HG03135 (cell line): ENCODE measurements at regions not wholly inside any gene's neighbourhood (a gene's known extent, or its start where the extent isn't known, plus 50 kb on each side); places are given as distances from the start of the nearest gene placed in this dataset.
A peak's percentile ranks its signal among the peaks of the same experiment; 100 is the strongest.

Experiments used
- ATAC-seq: cut with Tn5 transposase; IDR thresholded peaks from one replicate; pipeline ENCODE4 v1.9.1; 2021; ENCODE audit warnings: mild to moderate bottlenecking, moderate library complexity; ENCODE audit not compliant: unreplicated experiment

- ATAC-seq = no peak
Measured at GRCh38 chr2:129334696-129335410, 644.6 kb upstream of the RAB6C start.

- ATAC-seq = no peak
Measured at GRCh38 chr2:129336276-129336675, 643.2 kb upstream of the RAB6C start.

DNA sequence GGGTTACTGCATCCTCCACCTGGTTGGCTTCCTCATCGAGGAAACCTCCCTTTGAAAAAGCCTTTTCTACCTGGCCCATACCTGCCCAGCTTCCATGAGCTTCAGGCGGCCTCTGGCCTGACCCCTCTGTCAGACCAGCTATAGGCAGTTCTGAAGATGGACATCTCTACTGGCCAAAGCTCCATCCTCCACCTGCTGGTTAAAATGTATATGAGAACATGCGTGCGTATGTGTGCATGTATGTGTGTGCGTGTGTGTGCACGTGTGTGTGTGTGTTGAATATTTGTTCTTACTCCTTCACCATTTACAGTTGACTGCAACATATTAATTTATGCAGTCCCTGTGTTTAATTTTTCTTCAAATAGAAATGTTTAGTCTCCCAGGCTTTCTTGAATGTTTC lies 642.4 kb upstream of the RAB6C start:
- no peak for ATAC-seq

DNA sequence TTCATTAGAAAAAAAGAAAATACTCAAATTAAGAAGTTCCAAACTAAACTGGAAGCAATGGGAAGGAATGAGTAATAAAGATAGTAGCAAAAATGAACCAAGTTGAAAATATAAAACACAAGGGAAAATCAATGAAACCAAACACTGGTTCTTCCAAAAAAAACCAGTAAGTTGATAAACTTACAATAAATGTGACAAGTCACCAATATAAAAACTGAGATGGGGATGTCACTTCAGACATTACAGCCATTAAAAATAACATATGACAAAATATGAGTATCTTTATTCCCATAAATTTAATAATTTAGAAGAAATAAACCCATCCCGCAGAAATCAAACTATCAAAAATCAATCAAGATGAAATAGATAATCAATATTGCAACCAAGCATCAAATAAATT lies 633.9 kb upstream of the RAB6C start:
- ATAC-seq = no peak

DNA sequence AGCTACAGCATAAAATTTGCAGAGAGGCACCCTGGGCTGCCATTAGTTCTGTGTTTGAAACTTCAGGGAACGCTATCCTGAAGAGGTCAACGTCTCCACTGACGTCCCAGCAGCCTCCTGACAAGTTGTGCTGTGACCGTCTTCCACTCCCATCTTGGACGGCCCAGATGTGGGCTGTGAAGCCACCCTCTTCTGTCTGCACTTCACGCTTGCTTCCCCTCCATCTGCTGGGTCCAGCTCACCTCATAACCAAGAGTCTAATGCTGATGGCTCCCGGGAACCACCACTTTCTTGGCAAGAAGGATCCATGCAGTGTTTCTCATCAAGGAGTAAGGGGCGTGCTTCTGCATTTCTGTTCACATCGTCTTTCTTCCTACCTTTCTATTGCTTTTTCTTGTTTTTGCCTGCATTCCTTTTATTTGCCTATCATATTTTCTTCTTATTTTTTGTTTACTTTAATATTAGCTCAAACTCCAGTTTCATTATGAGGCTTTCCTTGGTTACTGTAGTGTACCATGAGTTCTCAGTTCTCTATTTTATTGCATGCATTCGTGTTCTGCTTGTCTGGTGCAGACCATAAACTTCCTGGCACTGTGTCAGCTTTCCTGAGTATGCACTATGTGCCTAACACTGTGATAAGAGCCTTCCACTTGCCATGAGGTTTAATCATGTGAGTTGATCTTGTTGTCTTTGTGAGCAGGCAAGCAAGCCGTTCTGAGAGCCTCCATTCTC lies 631.8 kb upstream of the RAB6C start:
- ATAC-seq = peak; percentile 99

DNA sequence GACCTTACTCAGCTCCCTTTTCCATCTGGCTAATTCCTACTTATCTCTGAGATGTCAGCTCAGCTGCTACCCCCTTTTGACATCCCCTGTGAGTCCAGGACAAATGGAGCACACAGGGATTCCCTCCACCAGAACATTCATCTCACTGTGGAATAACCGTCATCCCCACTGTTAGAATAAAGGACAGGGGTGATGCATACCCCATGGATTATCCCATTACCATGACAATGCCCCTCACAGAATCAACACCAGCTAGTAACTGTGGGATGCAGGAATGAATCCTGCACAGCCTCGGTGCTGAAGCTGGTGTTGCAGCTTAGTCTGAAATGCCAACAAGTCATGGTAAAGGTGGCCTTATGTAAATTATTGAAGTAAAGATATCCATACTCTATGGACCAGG lies 624.8 kb upstream of the RAB6C start:
- no peak for ATAC-seq

- ATAC-seq = no peak
Measured at GRCh38 chr2:129361688-129362087, 617.8 kb upstream of the RAB6C start.

GRCh38 chr2:129366263-129366662 lies 613.2 kb upstream of the RAB6C start:
- no peak for ATAC-seq

DNA sequence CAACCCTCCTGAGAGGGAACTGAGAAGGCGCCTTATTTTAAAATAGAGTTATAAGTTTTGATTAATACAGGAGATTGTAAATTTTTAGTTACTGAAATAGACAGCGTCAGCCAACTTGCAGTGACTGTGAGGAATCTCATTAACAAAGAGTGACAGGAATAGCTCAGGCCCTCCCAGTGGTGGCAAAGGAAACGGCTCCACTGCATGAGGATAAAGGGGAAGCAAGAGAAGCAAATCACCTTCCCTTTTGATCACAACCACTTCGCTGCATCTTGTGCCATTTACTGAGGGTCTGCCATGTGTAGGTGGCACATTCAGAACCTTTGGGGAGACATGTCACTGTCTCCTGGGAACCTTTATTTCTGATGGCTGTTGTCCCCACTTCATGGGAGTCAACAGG lies 612.4 kb upstream of the RAB6C start:
- ATAC-seq = no peak

DNA sequence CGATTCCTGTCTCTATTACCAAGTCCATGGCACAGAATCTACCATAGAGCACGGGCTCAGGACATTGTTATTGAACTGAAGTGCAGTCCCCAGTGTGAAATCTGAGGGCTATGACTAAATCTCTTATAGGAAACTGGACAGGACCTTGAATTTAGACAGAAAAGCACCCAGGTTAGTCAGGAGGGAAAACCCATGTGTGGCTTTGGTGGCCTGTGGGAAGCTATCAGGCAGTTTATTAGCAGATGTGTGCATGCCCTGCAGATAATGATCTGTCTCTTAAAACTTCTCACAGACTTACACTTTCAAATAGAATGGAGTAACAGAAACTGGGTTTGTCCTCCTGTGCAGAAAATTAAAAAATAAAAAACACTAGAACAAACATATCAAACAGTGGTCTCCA lies 610.0 kb upstream of the RAB6C start:
- no peak for ATAC-seq

- no peak for ATAC-seq
Measured at GRCh38 chr2:129374452-129374851, 605.0 kb upstream of the RAB6C start.

DNA sequence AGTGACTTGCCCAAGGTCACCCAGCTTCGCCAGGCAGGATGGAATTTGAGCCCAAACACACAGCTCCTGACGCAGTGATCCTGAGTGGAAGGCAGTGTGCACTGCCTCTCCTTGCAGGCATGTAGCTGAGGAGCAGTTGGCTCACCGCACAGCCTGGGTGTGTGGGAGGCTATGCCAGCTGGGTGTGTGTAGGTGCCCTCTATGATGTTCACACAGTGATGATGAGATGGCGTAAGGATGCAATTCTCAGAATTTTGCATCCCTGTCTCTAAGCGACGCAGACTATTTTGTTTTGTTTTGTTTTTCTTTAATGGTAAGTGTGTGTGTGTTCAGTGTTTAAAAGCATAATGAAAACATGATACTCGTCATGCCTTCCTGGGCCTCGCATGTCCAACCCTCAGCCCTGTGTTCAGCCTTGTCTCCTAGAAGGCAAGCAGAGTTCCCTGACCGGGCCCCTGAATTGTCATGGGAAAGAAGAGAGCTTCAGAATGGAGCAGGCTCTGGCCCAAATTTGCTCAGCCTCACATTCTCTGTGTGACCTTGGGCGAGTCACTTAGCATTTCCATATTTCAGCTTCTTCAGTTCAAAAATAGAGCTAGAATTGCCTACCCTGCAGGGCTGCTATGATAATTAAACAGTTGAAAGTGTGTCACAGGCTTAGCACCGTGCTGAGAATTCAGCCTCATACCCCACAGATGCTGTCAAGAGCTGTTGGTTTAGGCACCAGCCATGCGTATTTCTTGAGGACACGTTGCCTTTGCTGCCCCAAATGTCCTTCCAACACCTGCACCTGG lies 603.6 kb upstream of the RAB6C start:
- no peak for ATAC-seq

- ATAC-seq = no peak
Measured at GRCh38 chr2:129376426-129377077, 602.9 kb upstream of the RAB6C start.

GRCh38 chr2:129377078-129377469 lies 602.4 kb upstream of the RAB6C start:
- ATAC-seq = no peak

- no peak for ATAC-seq
Measured at GRCh38 chr2:129378186-129378585, 601.3 kb upstream of the RAB6C start.

DNA sequence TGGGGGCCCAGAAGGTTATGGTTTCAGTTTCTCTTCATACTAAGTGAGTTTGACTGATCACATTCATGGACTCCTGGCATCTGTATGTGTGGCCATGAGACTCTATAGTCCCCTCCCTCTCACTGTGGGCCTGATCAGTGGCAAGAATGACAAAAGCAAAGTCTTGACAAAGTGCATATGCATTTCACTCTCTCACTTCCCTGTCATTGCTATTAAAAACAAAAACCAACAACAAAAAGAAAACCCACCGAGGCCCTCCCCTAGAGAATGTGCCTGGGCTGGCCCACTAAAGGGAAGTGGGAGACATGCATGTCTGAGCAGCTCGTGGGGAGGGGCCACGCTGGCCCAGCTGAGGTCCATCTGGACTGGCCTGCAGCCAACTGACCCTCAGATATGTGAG lies 600.1 kb upstream of the RAB6C start:
- ATAC-seq = no peak

DNA sequence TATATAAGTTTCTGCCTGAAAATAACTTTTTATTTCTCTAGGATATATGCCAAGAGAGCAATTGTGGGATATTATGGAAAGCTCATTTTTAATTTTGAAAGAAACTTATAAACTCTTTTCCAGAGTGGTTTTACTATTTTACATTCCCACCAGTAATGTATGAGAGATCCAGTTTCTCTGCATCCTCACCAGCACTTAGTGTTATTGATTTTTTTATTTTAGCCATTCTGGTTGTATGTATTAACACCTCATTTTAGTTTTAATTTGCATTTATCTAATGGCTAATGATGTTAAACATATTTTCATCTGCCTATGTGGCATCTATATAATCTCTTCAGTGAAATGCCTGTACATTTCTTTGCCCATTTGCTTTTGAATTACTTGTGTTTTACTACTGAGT lies 597.7 kb upstream of the RAB6C start:
- no peak for ATAC-seq

GRCh38 chr2:129388870-129389269 lies 590.6 kb upstream of the RAB6C start:
- ATAC-seq = no peak

DNA sequence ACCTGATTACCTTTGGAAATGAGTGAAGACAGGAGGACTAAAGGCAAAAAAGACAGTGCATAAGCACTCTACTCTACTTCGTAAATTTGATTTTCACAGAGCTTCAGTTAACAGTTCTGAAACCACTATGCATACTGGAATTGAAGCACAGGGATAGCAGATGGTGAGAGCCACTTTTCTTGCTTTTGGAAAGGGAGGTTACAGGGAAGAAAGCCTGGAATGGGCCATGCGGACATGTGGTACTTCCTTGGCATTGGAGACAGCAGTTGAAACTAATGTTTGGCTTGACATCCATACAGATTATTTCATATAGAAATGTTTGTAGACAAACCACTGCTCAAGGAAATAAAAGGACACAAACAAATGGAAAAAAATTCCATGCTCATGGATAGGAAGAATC lies 585.6 kb upstream of the RAB6C start:
- ATAC-seq = no peak

DNA sequence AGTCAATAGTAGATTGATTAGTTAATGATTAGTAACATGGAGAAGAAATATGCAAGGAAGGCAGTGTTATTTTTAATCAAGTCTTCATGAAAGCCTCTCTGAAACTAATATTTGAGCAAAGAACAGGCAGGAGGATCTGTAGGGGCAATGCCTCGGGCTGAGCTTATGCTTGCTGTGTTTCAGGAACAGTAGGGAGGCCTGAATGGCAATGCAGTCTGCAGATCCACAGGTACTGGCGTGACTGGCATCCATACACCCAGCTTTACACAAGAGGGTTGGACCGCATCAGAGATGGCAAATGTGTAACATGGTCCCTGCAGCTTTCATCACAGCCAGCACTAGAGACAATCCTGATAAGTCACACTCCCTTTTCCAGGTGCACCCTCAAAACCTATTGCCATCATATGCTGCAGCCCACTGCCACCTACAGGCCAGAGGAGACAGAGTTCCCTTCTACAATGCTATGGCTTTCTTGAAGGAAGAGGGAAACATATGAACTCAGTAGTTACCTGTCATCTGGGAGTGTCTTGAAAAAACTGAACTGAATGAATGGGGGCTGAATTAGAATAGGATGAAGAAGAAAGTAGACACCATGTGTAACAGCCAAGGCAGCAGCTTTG lies 582.4 kb upstream of the RAB6C start:
- ATAC-seq = no peak

DNA sequence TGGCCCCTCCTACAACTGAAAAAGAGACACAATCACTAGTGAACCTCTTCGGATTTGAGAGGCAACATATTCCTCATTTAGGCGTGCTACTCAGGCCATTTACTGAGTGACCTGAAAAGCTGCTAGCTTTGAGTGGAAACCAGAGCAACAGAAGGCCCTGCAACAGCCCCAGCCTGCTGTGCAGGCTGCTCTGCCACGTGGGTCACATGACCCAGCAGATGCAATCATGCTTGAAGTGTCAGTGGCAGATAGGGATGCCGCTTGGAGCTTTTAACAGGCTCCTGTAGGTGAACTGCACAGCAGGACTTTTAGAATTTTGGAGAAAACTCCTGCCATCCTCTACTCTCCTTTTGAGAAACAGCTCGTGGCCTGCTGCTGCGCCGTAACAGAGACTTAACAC lies 578.6 kb upstream of the RAB6C start:
- no peak for ATAC-seq
